Right atrium auricular region (tissue), 2 donors: ENCODE measurements at regions not wholly inside any gene's neighbourhood (a gene's known extent, or its start where the extent isn't known, plus 50 kb on each side); places are given as distances from the start of the nearest gene placed in this dataset.

Experiments used
- DNase-seq: peaks from one replicate; pipeline ENCODE4 v3.0.0-alpha.2; 2019; ENCODE audit warnings: low spot score
- H3K27ac ChIP-seq, 2 donors: fragments of 200-600 bp; sonication (generic); 1 replicate in 1 of 2; 2 replicates in 1 of 2; pipeline ENCODE4 v1.5.1; 2016 to 2019
- H3K27me3 ChIP-seq, 2 donors: fragments of 200-600 bp; sonication (generic); one replicate each; pipeline versions ENCODE4 v1.5.1 to v1.6.0; 2017 to 2019
- H3K36me3 ChIP-seq: fragments of 200-600 bp; sonication (generic); one replicate; pipeline ENCODE4 v1.5.1; 2016
- H3K4me1 ChIP-seq, 2 donors: fragments of 200-600 bp; sonication (generic); one replicate each; pipeline versions ENCODE4 v1.5.1 to v1.6.0; 2017 to 2019
- H3K4me3 ChIP-seq, 2 donors: fragments of 200-600 bp; sonication (generic); 1 replicate in 1 of 2; 2 replicates in 1 of 2; pipeline ENCODE4 v1.5.1; 2017 to 2019; ENCODE audit warnings: mild to moderate bottlenecking in 1 of 2, moderate library complexity in 1 of 2
- H3K9me3 ChIP-seq, 2 donors: fragments of 200-600 bp; sonication (generic); one replicate each; pipeline ENCODE4 v1.5.1; 2019
- CTCF ChIP-seq, 2 donors: fragments of 200-600 bp; sonication (generic); IDR thresholded peaks; one replicate each; pipeline ENCODE4 v1.5.1; 2019; ENCODE audit warnings: antibody characterized with exemption in 2 of 2

DNA sequence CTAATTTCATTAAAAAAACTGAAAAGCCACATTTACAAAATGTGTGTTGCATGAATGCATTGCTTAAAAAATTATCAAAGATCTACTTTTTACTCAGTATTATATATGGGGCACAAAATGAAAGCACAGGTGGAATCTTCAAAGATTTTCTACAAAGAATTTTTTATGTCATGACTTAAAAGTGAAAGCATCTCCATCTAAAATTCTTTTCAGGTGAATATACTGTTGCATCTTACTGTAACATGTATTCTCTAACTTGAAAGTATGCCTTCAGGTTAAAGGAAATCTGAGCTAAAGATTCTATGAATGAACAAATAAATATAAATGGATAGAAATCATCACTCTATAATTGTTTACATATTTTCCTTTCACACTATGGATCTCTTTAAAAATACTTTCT, 66.8 kb upstream of the WDR75 start:
- H3K27ac ChIP-seq, result no peak overlapping the region
- no peak for DNase-seq
- no peaks in the 10 kb centered on the region for H3K9me3 ChIP-seq
- H3K36me3 ChIP-seq, result no peaks in the 10 kb centered on the region
- no peak for TF ChIP-seq CTCF (IDR thresholded peaks at IDR 0.05)
- H3K4me3 ChIP-seq, result no peak overlapping the region
- H3K27me3 ChIP-seq, result no peaks in the 10 kb centered on the region
- no peaks in the 10 kb centered on the region for H3K4me1 ChIP-seq

GRCh38 chr2:189375842-189376241, 65.4 kb upstream of the WDR75 start:
- Histone ChIP-seq H3K27me3 (no peaks in the 10 kb centered on the region), H3K4me3 (no peak overlapping the region), H3K36me3 (no peaks in the 10 kb centered on the region), H3K9me3 (no peaks in the 10 kb centered on the region), H3K27ac (no peak overlapping the region), H3K4me1 (no peaks in the 10 kb centered on the region)
- DNase-seq, result no peak
- no peak for TF ChIP-seq CTCF (IDR thresholded peaks at IDR 0.05)

- no peak for TF ChIP-seq CTCF (IDR thresholded peaks at IDR 0.05)
- no peak overlapping the region for H3K4me3 ChIP-seq
- no peaks in the 10 kb centered on the region for H3K36me3 ChIP-seq
- no peaks in the 10 kb centered on the region for H3K4me1 ChIP-seq
- H3K9me3 ChIP-seq, result no peaks in the 10 kb centered on the region
- DNase-seq, result no peak
- no peaks in the 10 kb centered on the region for H3K27me3 ChIP-seq
- no peak overlapping the region for H3K27ac ChIP-seq
Measured at GRCh38 chr2:189379287-189379630, 62.0 kb upstream of the WDR75 start.

- Histone ChIP-seq H3K9me3 (no peaks in the 10 kb centered on the region), H3K27me3 (no peaks in the 10 kb centered on the region), H3K4me3 (no peak overlapping the region), H3K27ac (no peak overlapping the region), H3K4me1 (no peaks in the 10 kb centered on the region), H3K36me3 (no peaks in the 10 kb centered on the region)
- no peak for DNase-seq
- TF ChIP-seq CTCF (IDR thresholded peaks at IDR 0.05), result no peak
Measured at GRCh38 chr2:189379731-189380261, 61.5 kb upstream of the WDR75 start.

DNA sequence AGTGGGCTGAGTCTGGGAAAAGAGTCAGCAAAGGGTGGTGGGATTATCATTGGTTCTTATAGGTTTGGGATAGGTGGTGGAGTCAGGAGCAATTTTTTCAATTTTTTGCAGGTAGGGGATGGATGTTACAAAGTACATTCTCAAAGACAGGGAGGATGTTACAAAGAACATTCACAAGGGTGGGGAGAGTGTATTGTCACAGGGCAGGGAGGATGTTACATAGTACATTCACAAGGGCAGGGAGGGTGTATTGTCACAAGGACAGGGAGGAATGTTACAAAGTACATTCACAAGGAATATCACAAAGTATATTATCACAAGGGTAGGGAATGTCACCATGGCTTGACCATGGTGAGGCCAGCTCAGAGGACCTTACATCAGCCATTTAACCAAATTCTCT, 58.6 kb upstream of the WDR75 start:
- no peak for DNase-seq
- no peak overlapping the region for H3K27ac ChIP-seq
- no peaks in the 10 kb centered on the region for H3K9me3 ChIP-seq
- H3K27me3 ChIP-seq, result no peaks in the 10 kb centered on the region
- no peak for TF ChIP-seq CTCF (IDR thresholded peaks at IDR 0.05)
- no peaks in the 10 kb centered on the region for H3K36me3 ChIP-seq
- no peaks in the 10 kb centered on the region for H3K4me1 ChIP-seq
- H3K4me3 ChIP-seq, result no peak overlapping the region

DNA sequence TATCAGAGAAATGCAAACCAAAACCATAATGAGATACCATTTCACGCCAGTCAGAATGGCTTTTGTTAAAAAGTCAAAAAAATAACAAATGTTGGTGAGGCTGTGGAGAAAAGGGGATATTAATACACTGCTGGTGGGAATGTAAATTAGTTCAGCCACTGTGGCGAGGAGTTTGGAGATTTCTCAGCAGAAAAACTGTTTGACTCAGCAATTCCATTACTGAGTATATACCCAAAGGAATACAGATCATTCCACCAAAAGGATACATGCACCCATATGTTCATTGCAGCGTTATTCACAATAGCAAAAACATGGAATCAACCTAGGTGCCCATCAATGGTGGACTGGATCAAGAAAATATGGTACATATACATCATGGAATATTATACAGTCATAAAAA, 54.5 kb upstream of the WDR75 start:
- no peak for TF ChIP-seq CTCF (IDR thresholded peaks at IDR 0.05)
- no peak for DNase-seq
- H3K27ac ChIP-seq, result no peak overlapping the region
- H3K9me3 ChIP-seq, result no peaks in the 10 kb centered on the region
- H3K4me3 ChIP-seq, result no peak overlapping the region
- no peaks in the 10 kb centered on the region for H3K4me1 ChIP-seq
- no peaks in the 10 kb centered on the region for H3K27me3 ChIP-seq
- no peaks in the 10 kb centered on the region for H3K36me3 ChIP-seq
